ENCODE measurements at regions not wholly inside any gene's neighbourhood (a gene's known extent, or its start where the extent isn't known, plus 50 kb on each side); places are given as distances from the start of the nearest gene placed in this dataset.

GRCh38 chr6:25038999-25039398 lies 103.2 kb upstream of the RIPOR2 start:
- no peak for DNase-seq

DNA sequence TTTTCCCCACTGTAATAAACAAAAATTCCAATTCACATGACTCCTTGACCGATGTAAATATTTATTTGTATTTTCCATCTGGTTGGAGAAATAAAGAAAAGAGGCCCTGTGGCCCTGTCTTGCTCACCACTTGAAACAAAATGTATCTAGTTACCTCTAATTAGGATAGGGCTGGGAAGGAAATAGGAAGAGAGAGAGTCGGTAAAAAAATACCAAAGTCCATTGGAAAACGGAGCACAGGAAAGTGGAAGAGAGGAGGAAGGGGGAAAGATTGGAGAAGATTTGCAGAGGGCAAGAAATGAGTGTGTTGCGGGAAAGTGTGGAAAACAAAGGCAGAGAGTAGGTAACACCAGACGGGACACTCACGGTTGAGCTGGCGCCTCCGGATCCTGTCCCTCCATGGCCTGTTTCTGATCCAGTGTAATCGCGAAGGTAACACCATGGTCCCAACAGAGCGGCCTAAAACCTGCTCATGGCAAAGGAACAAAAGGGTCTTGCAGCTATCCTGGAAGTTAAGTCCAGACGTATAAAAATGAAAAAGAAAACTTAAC lies 105.8 kb upstream of the RIPOR2 start:
- DNase-seq, result no peak

DNA sequence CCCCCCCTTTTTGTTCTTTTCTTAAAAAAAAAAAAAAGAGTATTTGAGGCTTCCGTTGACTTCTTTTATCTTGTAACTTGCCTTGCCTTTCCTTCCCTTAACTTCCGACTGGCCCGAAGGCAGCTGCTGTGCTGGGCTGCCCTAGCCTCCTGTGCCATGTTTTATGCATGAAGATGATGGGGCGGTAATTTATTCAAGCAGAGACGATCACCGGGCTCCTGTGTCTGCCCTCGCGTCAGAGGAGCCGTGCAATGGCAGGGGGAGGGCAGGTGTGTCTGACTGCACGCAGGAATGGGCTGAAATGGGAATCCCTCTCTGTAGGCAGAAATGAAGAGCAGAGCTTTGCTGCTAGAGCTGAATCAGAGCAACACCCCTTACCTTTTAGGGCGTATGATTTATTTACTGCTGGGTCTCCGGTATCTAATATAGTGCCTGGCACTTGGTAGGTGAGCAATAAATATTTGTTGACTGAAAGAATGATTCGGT lies 106.3 kb upstream of the RIPOR2 start:
- no peak for DNase-seq

DNA sequence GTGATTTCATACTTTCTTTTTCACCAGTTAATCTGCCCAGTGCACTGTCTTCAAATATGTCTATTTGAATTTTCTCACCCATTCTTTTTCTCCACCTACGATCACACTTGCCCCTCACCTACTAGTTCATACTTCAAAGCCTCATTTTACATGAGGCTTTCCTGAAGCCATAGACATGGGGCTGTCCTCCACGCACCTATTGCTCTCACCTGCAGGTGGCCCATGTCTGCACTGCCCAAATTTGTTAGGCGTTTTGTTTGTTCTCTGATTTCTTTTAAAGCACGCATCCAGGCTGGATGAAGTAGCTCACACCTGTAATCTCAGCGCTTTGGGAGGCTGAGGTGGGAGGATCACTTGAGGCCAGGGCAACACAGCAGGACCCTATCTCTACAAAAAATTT lies 106.8 kb upstream of the RIPOR2 start:
- no peak for DNase-seq

- no peak for DNase-seq
These were observed 107.4 kb upstream of the RIPOR2 start for GRCh38 chr6:25042984-25043725.

DNA sequence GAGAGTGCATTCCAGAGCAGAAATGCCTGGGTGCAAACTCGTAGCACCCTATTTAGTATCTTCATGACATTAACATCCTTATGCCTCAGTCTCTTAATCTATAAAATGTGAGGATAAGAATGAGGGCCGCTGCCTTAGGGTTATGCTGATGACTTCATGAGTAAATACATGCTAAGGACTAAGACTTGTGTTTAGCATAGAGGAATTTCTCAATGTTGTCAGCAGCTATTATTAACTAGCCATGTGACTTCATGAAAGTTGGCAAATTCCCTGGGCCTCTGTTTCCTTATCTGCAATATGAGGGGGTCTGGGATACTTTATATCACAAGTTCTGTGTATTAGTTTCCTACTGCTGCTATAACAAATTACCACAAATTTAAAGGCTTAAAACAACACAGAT lies 108.1 kb upstream of the RIPOR2 start:
- DNase-seq, result no peak

DNA sequence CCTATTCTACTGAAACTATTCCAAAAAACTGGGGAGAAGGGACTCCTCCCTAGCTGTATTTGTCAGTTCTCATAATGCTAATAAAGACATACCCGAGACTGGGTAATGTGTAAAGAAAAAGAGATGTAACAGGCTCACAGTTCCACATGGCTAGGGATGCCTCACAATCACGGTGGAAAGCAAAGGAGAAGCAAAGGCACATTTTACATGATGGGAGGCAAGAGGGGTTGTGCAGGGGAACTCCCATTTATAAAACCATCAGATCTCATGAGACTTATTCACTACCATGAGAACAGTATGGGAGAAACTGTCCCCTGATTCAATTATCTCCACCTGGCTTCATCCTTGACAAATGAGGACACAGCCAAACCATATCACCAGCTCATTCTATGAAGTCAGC lies 111.2 kb upstream of the RIPOR2 start:
- no peak for DNase-seq

GRCh38 chr6:25050356-25050755 lies 114.6 kb upstream of the RIPOR2 start:
- DNase-seq, result no peak

GRCh38 chr6:25051083-25051482 lies 115.3 kb upstream of the RIPOR2 start:
- DNase-seq, result no peak

GRCh38 chr6:25052181-25052580 lies 116.4 kb upstream of the RIPOR2 start:
- DNase-seq, result no peak

- DNase-seq, result no peak
These were observed 118.2 kb upstream of the RIPOR2 start for GRCh38 chr6:25053875-25054371.

DNA sequence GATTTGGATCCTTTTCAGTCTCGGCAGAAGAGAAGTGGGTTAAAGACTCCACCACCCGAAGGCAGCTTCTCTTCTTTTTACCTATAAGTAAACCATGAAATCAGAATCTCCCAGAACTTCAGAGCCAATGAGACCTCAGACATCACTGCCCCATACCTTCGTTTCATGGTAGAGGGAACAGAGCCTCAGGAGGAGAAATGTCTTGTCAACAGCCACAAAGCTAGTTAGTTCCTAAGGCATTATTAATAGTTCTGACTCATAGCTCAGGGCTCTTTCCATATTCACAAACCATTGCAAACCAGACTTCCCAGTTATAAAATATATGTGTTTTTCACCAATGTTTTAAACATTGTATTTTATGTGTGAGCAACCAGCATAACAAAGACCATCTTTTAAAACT lies 118.7 kb upstream of the RIPOR2 start:
- no peak for DNase-seq

DNA sequence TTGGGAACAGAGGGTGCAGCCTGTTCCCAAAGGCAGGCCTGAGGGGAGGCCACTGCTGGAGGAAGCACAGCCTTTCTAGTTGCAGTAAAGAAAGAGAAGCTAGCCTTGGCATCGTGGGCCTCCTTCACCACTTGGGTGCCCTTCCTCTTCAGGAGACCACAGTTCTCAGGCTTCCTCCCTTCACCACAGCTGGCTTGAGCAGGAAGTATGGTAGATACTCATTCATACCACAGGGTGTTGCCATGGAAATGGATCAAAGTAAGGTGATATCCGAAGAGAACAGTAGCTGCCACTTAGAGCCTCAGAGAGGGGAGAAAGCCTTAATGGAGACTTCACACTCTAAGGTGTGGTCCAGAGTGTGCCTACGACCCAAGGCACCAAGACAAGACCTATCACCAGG lies 120.4 kb upstream of the RIPOR2 start:
- DNase-seq, result no peak

- DNase-seq, result no peak
These were observed 121.5 kb upstream of the RIPOR2 start for GRCh38 chr6:25057111-25057905.

- DNase-seq, result no peak
These were observed 122.7 kb upstream of the RIPOR2 start for GRCh38 chr6:25058441-25058840.

- DNase-seq, result no peak
These were observed 123.2 kb upstream of the RIPOR2 start for GRCh38 chr6:25058941-25059340.

GRCh38 chr6:25060522-25060921 lies 124.8 kb upstream of the RIPOR2 start:
- no peak for DNase-seq

- no peak for DNase-seq
These were observed 125.7 kb upstream of the RIPOR2 start for GRCh38 chr6:25061289-25061936.

- DNase-seq, result no peak
These were observed 126.5 kb upstream of the RIPOR2 start for GRCh38 chr6:25062070-25062811.

GRCh38 chr6:25064006-25064405 lies 128.2 kb upstream of the RIPOR2 start:
- DNase-seq, result no peak

DNA sequence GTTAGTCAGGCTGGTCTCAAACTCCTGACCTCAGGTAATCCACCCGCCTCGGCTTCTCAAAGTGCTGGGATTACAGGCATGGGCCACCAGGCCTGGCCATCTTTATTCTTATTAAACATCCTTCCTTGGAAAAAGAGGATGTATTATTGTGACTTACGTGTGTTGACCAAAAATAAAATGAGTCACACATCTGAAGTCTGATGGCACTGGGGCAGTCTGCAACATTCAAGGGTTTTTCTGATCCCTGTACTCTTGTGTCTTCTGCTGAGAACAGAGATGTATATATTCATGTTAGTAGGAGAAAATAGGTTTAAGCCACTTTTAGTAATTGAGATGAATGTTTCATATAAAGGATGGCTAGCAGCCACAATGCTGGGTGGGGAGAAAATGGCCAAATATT lies 129.9 kb upstream of the RIPOR2 start:
- DNase-seq, result no peak

DNA sequence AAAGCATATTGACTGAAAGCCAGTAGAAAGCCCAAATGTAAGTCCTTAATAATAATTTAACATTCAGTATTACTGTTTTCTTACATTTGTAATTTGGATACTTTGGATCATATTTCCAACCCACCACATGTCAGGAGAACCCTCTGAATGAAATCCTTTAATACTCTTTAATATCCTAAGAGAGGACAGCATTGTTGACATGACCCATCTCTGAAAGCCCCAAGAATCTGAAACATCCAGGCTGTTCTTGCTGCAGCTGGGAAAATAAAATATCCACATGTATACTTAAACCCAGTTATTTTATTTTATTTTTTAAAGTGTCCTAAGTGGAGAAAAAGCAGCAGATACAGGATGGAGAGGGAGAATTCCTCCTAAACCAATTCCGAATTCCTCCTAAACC lies 130.8 kb upstream of the RIPOR2 start:
- no peak for DNase-seq
